22Rv1 (cell line): ENCODE measurements at regions not wholly inside any gene's neighbourhood (a gene's known extent, or its start where the extent isn't known, plus 50 kb on each side); places are given as distances from the start of the nearest gene placed in this dataset.

Experiments used
- ZFX ChIP-seq: fragments of 450-650 bp; IDR thresholded peaks from 2 replicates; pipeline ENCODE4 v1.6.1; 2017; ENCODE audit warnings: antibody characterized with exemption, borderline replicate concordance
- TF ChIP-seq, protein P1 (sequence below): fragments of 450-650 bp; IDR thresholded peaks from 2 replicates; pipeline ENCODE4 v1.5.1; 2017; ENCODE audit warnings: mild to moderate bottlenecking

DNA sequence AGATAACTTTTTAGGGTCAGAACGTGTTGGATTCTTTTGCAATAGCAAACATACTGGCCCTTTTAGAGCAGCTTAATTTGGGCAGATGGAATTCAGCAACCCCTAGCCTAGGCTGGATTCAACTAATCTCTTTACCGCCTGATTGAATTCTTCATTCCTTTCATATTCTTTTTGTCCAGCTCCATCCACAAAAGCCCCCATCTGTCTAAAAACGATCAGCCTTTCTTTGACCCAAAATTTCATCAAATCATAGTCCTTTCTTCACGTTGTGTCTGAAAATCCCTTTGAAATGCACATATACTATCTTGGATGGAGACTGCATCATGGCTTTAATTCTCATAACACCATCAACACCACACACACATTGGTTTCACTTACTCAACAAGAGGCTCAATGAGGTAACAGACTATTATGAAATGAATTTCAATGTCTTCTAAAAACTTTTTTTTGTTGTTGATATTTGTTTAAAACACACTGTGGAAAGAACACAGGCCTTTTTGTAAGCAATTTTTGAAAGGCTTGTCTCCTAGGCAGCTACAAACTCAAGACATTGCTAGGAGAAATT, 128.0 kb upstream of the EEA1 start:
- TF ChIP-seq, protein P1, sequence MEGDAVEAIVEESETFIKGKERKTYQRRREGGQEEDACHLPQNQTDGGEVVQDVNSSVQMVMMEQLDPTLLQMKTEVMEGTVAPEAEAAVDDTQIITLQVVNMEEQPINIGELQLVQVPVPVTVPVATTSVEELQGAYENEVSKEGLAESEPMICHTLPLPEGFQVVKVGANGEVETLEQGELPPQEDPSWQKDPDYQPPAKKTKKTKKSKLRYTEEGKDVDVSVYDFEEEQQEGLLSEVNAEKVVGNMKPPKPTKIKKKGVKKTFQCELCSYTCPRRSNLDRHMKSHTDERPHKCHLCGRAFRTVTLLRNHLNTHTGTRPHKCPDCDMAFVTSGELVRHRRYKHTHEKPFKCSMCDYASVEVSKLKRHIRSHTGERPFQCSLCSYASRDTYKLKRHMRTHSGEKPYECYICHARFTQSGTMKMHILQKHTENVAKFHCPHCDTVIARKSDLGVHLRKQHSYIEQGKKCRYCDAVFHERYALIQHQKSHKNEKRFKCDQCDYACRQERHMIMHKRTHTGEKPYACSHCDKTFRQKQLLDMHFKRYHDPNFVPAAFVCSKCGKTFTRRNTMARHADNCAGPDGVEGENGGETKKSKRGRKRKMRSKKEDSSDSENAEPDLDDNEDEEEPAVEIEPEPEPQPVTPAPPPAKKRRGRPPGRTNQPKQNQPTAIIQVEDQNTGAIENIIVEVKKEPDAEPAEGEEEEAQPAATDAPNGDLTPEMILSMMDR: no peak
- TF ChIP-seq ZFX: no peak
